H1 (cell line): ENCODE measurements at regions not wholly inside any gene's neighbourhood (a gene's known extent, or its start where the extent isn't known, plus 50 kb on each side); places are given as distances from the start of the nearest gene placed in this dataset.

ENCODE experiments used
- CTCF ChIA-PET: fragments of 300-600 bp; sonication (Branson Sonifier 250); formaldehyde crosslinking; loops from one replicate; lab custom pipeline; 2021; ENCODE audit not compliant: partially characterized antibody; lab: Charles Lee
- POLR2A ChIA-PET: fragments of 300-600 bp; sonication (Branson Sonifier 250); formaldehyde crosslinking; loops from one replicate; lab custom pipeline; 2021; ENCODE audit warnings: inconsistent platforms; ENCODE audit not compliant: partially characterized antibody; lab: Charles Lee
- DNase-seq, 2 experiments: peaks; one replicate each; pipeline versions ENCODE4 v3.0.0 to v3.0.0-alpha.2; 2010 to 2022; ENCODE audit warnings: low spot score in 2 of 2, low read depth in 1 of 2, mixed read lengths in 1 of 2
- FAIRE-seq: peaks from 2 replicates; lab custom pipeline; 2011; peaks lifted over from hg19 to GRCh38; lab: Jason Lieb, UNC
- H2AFZ ChIP-seq: 2 replicates; pipeline ENCODE4 v1.8.1; 2012; ENCODE audit warnings: low read length, inconsistent platforms
- H2AK5ac ChIP-seq: 2 replicates; pipeline ENCODE4 v1.6.1; 2013; ENCODE audit warnings: low read depth, low read length
- H2BK120ac ChIP-seq: replicated peaks from 2 replicates; pipeline ENCODE3; 2013; ENCODE audit warnings: low read depth, low read length, inconsistent platforms
- H2BK12ac ChIP-seq: 2 replicates; pipeline ENCODE4 v1.6.1; 2013; ENCODE audit warnings: low read depth, low read length
- H2BK15ac ChIP-seq: 2 replicates; pipeline ENCODE4 v1.6.1; 2013; ENCODE audit warnings: low read length
- H2BK20ac ChIP-seq: 2 replicates; pipeline ENCODE4 v1.6.1; 2013; ENCODE audit warnings: low read length
- H2BK5ac ChIP-seq: 2 replicates; pipeline ENCODE4 v1.6.1; 2013; ENCODE audit warnings: low read depth, low read length
- H3K14ac ChIP-seq: 2 replicates; pipeline ENCODE4 v1.6.1; 2013; ENCODE audit warnings: inconsistent platforms; ENCODE audit not compliant: insufficient read length
- H3K18ac ChIP-seq: 2 replicates; pipeline ENCODE4 v1.6.1; 2013; ENCODE audit warnings: low read length; ENCODE audit errors: extremely low read depth
- H3K23ac ChIP-seq: 2 replicates; pipeline ENCODE4 v1.6.1; 2013; ENCODE audit warnings: inconsistent platforms; ENCODE audit not compliant: insufficient read length
- H3K23me2 ChIP-seq: 2 replicates; pipeline ENCODE4 v1.6.1; 2013; ENCODE audit warnings: low read depth, low read length
- H3K27ac ChIP-seq: 2 replicates; pipeline ENCODE4 v1.6.1; 2011; ENCODE audit warnings: low read depth, low read length, inconsistent platforms
- H3K27me3 ChIP-seq, 4 experiments: replicated peaks in 1 of 4; 1 replicate in 1 of 4; 2 replicates in 3 of 4; pipeline versions ENCODE4 v1.6.1 to v1.8.1; 2011 to 2013; ENCODE audit warnings: low read length in 3 of 4, mild to moderate bottlenecking in 3 of 4, inconsistent platforms in 2 of 4, mixed read lengths in 2 of 4, moderate library complexity in 1 of 4; ENCODE audit not compliant: control insufficient read depth in 3 of 4, insufficient read depth in 3 of 4; ENCODE audit errors: extremely low read depth in 1 of 4
- H3K36me3 ChIP-seq, 4 experiments: 2 replicates each; pipeline versions ENCODE4 v1.6.1 to v1.8.1; 2011 to 2013; ENCODE audit warnings: mild to moderate bottlenecking in 4 of 4, low read length in 3 of 4, moderate library complexity in 2 of 4, control low read depth in 1 of 4, inconsistent platforms in 1 of 4; ENCODE audit not compliant: insufficient read depth in 4 of 4, control insufficient read depth in 2 of 4
- H3K4ac ChIP-seq: replicated peaks from 2 replicates; pipeline ENCODE3; 2013; ENCODE audit warnings: low read length, low read depth, mixed read lengths, inconsistent platforms; ENCODE audit not compliant: insufficient read length
- H3K4me1 ChIP-seq, 4 experiments: replicated peaks in 1 of 4; 1 replicate in 1 of 4; 2 replicates in 3 of 4; pipeline versions ENCODE4 v1.6.1 to v1.8.1; 2011 to 2013; ENCODE audit warnings: low read length in 3 of 4, inconsistent platforms in 2 of 4, mixed read lengths in 1 of 4; ENCODE audit not compliant: insufficient read depth in 4 of 4, control insufficient read depth in 3 of 4
- H3K4me2 ChIP-seq, 2 experiments: 2 replicates each; pipeline versions ENCODE4 v1.6.1 to v1.8.1; 2011 to 2013; ENCODE audit warnings: low read depth in 2 of 2, low read length in 2 of 2, control low read depth in 1 of 2, inconsistent platforms in 1 of 2, mild to moderate bottlenecking in 1 of 2; ENCODE audit not compliant: insufficient read depth in 1 of 2
- H3K4me3 ChIP-seq, 4 experiments: fragments of 200-600, 300-600 bp in 1 of 4; sonication (generic), shearing (Covaris generic), sonication (Bioruptor Twin) in 1 of 4; 2 replicates each; pipeline versions ENCODE4 v1.5.1 to v1.8.1; 2011 to 2016; ENCODE audit warnings: low read length in 4 of 4, low read depth in 3 of 4, control low read depth in 2 of 4, inconsistent platforms in 2 of 4, mild to moderate bottlenecking in 2 of 4, mixed read lengths in 1 of 4, moderate library complexity in 1 of 4; ENCODE audit not compliant: insufficient read depth in 2 of 4; ENCODE audit errors: extremely low read depth in 1 of 4
- H3K56ac ChIP-seq: replicated peaks from 2 replicates; pipeline ENCODE3; 2013; ENCODE audit warnings: low read depth, mild to moderate bottlenecking, mixed read lengths, low read length, inconsistent platforms; ENCODE audit not compliant: insufficient read length
- H3K79me1 ChIP-seq: 2 replicates; pipeline ENCODE4 v1.6.1; 2013; ENCODE audit warnings: low read depth, low read length, control low read depth
- H3K79me2 ChIP-seq, 2 experiments: 2 replicates each; pipeline versions ENCODE4 v1.6.1 to v1.8.1; 2012 to 2013; ENCODE audit warnings: low read length in 2 of 2, mild to moderate bottlenecking in 2 of 2, inconsistent platforms in 1 of 2; ENCODE audit not compliant: insufficient read depth in 2 of 2, control insufficient read depth in 1 of 2
- H3K9ac ChIP-seq, 4 experiments: replicated peaks in 1 of 4; 1 replicate in 1 of 4; 2 replicates in 3 of 4; pipeline versions ENCODE4 v1.6.1 to v1.8.1; 2011 to 2013; ENCODE audit warnings: low read depth in 3 of 4, low read length in 3 of 4, control low read depth in 2 of 4, mild to moderate bottlenecking in 2 of 4, moderate library complexity in 2 of 4, inconsistent platforms in 1 of 4; ENCODE audit errors: extremely low read depth in 1 of 4
- H3K9me3 ChIP-seq, 2 experiments: 2 replicates each; pipeline versions ENCODE4 v1.6.1 to v1.8.1; 2012 to 2013; ENCODE audit warnings: mild to moderate bottlenecking in 2 of 2, moderate library complexity in 2 of 2, control low read depth in 1 of 2, inconsistent platforms in 1 of 2, low read depth in 1 of 2, low read length in 1 of 2, mixed read lengths in 1 of 2; ENCODE audit not compliant: insufficient read depth in 2 of 2
- H4K20me1 ChIP-seq, 2 experiments: replicated peaks in 1 of 2; 2 replicates each; pipeline versions ENCODE3 to v1.8.1; 2011 to 2013; ENCODE audit warnings: inconsistent platforms in 2 of 2, low read length in 2 of 2, mild to moderate bottlenecking in 1 of 2; ENCODE audit not compliant: insufficient read depth in 2 of 2, control insufficient read depth in 1 of 2
- H4K5ac ChIP-seq: 2 replicates; pipeline ENCODE4 v1.6.1; 2013; ENCODE audit warnings: low read length, low read depth, mixed read lengths, inconsistent platforms; ENCODE audit not compliant: insufficient read length
- H4K8ac ChIP-seq: 2 replicates; pipeline ENCODE4 v1.8.0; 2013; ENCODE audit warnings: mild to moderate bottlenecking, moderate library complexity, low read length, inconsistent platforms; ENCODE audit not compliant: insufficient read depth; ENCODE audit errors: extremely low read depth
- H4K91ac ChIP-seq: replicated peaks from 2 replicates; pipeline ENCODE3; 2013; ENCODE audit warnings: low read length, mixed read lengths, inconsistent platforms; ENCODE audit not compliant: insufficient read length
- FOSL1 ChIP-seq: IDR thresholded peaks from 2 replicates; pipeline ENCODE4 v1.6.1; 2011; ENCODE audit warnings: mild to moderate bottlenecking, low read depth, low read length, moderate library complexity; ENCODE audit not compliant: insufficient read depth
- KDM5A ChIP-seq: fragments of 200-600 bp; IDR thresholded peaks from 2 replicates; pipeline ENCODE4 v1.7.1; 2012; ENCODE audit warnings: mild to moderate bottlenecking, low read length, inconsistent platforms, mixed read lengths
- RFX5 ChIP-seq: IDR thresholded peaks from 2 replicates; pipeline ENCODE4 v1.6.1; 2011; ENCODE audit warnings: low read depth, low read length, improper control_type of control experiment, borderline replicate concordance
- SAP30 ChIP-seq: fragments of 300-600 bp; sonication (generic); IDR thresholded peaks from 2 replicates; pipeline ENCODE4 v1.7.1; 2012; ENCODE audit warnings: low read length, moderate library complexity, mild to moderate bottlenecking, inconsistent platforms; ENCODE audit not compliant: insufficient read depth, insufficient replicate concordance
- SIX5 ChIP-seq: IDR thresholded peaks from 2 replicates; pipeline ENCODE4 v1.6.1; 2011; ENCODE audit warnings: mild to moderate bottlenecking, low read depth, low read length
- YY1 ChIP-seq: IDR thresholded peaks from 2 replicates; pipeline ENCODE4 v1.6.1; 2011; ENCODE audit warnings: low read depth, mild to moderate bottlenecking, low read length
- WGBS, 2 experiments: shearing (Covaris generic) in 1 of 2; methylation state at CpG; one replicate each; pipeline versions ENCODE4 v1.1.6 to v1.1.7; 2013 to 2015; ENCODE audit warnings: low lambda C conversion rate in 2 of 2, mixed read lengths in 2 of 2, inconsistent platforms in 1 of 2, low coverage in 1 of 2, missing lambda C conversion rate in 1 of 2; ENCODE audit not compliant: insufficient replicate concordance in 2 of 2, insufficient coverage in 1 of 2, insufficient read length in 1 of 2; ENCODE audit errors: extremely low coverage in 1 of 2, missing lambda C conversion rate in 1 of 2; 5-methylcytosine and 5-hydroxymethylcytosine counted together

GRCh38 chr9:97802276-97802675, 50.8 kb upstream of the FOXE1 start:
- Histone ChIP-seq H3K23me2 (peaks cover 7% of the 10 kb centered on the region), H2BK5ac (no peak overlapping the region), H3K4me1 (peaks cover 0 to 2% (median 0%) of the 10 kb centered on the region in 4 experiments; a peak in 1 of 7 replicates), H4K91ac (no peak overlapping the region), H3K36me3 (no peaks in the 10 kb centered on the region), H3K79me2 (no peaks in the 10 kb centered on the region), H3K9me3 (no peaks in the 10 kb centered on the region), H2BK15ac (no peak overlapping the region), H4K8ac (no peak overlapping the region; the same call in 1 of the 2 replicates), H3K14ac (no peak overlapping the region), H3K23ac (no peak overlapping the region), H2AK5ac (no peak overlapping the region), H2BK20ac (no peak overlapping the region), H3K4me3 (no peak overlapping the region), H3K27me3 (peaks cover 0 to 8% (median 5%) of the 10 kb centered on the region in 4 experiments; a peak in 3 of 7 replicates), H3K4me2 (no peak overlapping the region; a peak in 1 of 4 replicates), H3K9ac (no peak overlapping the region), H3K27ac (no peak overlapping the region), H2BK120ac (no peak overlapping the region), H4K20me1 (no peaks in the 10 kb centered on the region), H4K5ac (no peak overlapping the region), H3K18ac (no peak overlapping the region), H3K4ac (no peak overlapping the region), H2BK12ac (no peak overlapping the region), H3K56ac (no peak overlapping the region), H2AFZ (no peak overlapping the region), H3K79me1 (no peaks in the 10 kb centered on the region)
- POLR2A ChIA-PET: no interaction called here
- CTCF ChIA-PET: interaction anchor here (0.8 to 1.4 kb wide), 2 partner anchors 85 to 99 kb away, joined by 3 read pairs; no protein-coding TSS in a partner anchor
- no peak for FAIRE-seq
- 77% methylated on average over 6 of the region's 6 CpGs; no CpG with 5 or more reads in 1 of the 2 experiments for WGBS, 2 experiments
- DNase-seq: no peak
- no peak for TF ChIP-seq KDM5A
- no peak for TF ChIP-seq FOSL1
- TF ChIP-seq SIX5: no peak
- TF ChIP-seq SAP30: no peak
- TF ChIP-seq YY1: no peak
- no peak for TF ChIP-seq RFX5
